GM19452 (cell line): ENCODE measurements at regions not wholly inside any gene's neighbourhood (a gene's known extent, or its start where the extent isn't known, plus 50 kb on each side); places are given as distances from the start of the nearest gene placed in this dataset.
"Not testable (repeated sequence)": the region's sequence is repeated elsewhere in the genome, so short reads cannot be mapped to it uniquely, and the experiment has no call there.

ENCODE experiments used
- ATAC-seq: cut with Tn5 transposase; IDR thresholded peaks from one replicate; pipeline ENCODE4 v1.9.1; 2021; ENCODE audit not compliant: unreplicated experiment

DNA sequence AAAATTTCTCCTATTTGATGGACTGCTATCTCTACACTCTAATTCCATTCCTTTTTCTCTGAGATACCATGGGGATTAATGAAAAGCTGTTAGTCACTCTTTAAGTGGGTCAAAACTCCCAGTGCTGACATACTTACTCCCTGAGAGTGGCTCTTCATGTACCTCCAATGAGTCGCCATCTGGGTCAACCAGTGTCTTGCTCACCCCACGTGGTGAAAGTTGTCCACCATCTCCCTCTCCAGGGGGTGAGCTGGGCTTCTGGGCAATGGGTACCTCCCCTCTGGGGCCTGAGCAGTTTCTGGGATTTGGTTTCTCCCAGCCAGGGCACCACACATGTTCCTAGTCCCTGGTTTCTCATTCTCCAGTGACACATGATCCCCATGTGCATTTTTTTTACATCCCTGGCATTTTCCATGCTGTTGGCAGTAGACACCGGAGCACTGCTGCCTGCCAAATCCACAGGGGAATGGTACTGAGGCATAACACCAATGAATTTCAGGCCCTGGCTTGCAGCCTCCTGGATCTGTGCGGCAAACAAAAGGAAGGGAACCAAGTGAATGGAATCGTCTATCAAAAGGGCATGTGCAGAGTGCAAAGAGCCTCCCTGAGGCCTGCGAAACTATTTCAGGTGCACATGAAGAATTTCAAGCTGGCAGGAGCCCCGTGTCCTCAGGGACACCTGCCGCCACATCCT is 817.9 kb upstream of the AMELY start:
- ATAC-seq, result no peak

DNA sequence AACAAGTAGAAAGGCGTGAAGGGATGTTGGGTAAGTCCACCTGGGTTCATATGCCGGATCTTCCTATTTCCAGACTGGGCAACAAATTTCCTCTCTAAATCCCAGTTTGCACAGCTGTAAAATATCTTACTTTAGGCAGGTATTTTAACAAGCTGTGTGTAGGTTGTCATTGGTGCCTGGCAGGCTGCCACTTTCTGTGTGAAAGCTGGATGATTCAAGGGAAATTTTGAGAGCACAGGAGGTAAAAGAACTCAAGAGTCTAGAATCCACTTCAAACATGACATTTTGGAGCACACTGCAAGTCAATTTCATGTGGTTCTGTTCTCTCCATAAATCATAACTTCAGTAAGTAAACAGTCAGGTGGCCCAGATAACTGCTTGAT is 817.4 kb upstream of the AMELY start:
- no peak for ATAC-seq

DNA sequence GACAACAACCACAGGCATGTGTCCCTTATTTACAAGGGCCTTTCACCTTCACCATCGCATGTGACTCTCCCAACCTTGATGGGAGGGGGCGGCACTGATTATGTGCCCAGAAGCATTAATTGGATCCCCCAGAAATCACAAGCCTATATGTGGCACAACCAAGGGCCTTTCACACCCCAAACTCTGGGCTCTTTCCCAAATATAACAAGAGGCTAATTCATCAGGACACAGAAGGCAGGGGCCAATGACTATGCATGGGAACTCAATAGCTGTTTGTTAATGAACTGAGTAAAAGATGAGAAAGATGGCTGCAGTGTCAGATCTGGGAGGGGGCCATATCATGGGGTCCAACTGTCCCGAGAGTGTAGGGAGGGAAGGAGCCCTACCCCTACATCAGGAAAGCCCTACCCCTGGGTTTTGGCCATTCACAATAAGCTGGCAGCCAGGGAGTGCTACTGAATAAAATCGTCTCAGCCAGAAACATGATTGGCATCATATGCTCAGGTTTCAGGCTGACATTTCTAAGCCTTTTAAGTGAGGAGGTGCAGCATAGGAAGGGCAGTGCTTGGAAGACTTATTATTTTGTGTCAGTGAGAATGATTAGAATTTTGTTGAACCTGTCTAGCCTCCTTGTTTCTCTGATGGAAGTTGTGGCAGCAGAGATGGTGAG is 814.4 kb upstream of the AMELY start:
- ATAC-seq, result no peak

DNA sequence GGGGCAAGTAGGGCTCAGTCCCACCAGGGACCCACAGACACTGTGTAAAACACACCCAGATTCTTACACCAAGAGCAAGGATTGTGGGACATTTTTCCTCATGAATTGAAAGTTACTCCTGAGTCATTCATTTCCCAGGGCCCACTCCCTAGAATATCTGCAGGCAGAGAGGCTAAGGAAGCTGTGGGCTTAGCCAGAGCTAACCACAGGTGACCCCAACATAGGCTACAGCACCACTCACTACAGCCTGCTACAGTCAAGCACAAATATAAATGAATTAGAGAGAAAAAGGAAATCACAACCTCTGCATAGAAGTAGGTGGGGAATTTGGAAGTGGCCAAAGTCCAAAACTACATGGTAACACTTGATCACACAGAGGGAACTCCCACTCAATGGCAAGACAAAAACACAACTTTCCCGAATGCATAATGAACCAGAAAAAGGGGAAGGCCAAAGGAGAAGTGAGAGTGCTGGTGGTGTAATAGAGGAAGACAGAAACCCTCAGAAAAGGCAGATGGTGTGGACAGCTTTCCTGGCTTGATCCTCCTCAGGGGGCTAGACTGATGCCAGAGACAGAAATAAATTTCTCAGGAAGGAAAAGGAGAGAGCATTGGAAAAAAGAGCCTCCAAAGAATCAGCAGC is 812.6 kb upstream of the AMELY start:
- ATAC-seq, result peak; percentile 81

DNA sequence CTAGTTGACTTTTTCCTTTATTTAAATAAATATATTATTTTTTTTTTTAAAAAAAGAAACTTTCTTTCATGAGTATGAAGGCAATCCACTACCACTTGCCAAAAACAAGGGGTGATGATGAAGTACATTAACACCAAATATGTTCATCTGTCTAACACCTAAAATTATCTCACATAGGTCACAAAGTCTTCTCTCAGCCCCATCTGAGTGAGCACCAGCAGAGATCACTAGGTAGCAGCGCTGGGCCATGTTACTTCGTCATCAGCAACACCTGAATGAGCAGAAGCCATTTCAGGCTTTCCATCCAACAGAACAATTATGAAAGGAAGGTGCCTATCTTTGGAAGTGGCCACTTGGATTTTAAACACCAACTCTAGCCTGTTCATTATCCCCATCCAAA is 811.6 kb upstream of the AMELY start:
- no peak for ATAC-seq

DNA sequence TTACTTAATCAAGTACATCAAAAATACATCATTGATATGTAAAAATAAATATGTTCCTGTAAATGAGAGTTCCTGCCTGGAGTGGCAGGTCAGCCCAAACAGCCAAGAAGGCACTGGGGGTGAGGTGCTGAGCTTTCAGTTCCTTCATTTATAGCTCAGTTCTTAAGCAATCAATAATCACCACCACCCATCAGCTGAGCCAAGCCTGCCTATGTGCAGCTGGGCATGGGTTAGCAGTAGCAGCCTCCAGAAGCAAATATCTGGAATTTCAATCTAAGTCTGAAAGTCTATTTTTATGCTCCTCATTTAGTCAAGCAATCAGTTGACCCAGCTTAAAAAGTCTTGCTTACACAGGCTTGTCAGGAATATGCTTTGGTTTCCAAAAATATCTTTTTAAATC is 811.0 kb upstream of the AMELY start:
- no peak for ATAC-seq

DNA sequence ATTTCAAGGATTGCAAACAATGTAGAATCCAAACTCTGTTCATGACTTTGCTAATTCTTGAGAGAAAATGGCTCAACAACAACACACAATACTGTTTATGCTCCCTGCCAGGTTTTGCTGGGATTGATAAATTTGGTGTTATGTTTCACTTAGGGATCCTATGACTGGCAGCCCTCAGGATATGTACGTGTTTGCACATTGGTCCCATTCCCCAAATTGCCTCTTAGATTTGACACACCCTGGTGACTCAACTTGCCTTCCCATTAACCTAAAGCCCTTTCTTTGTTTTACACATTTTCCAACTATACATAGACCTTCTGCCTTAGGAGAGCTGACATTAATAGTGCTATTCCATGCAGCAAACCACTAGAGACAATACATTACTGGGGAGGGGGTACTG is 809.4 kb upstream of the AMELY start:
- no peak for ATAC-seq

DNA sequence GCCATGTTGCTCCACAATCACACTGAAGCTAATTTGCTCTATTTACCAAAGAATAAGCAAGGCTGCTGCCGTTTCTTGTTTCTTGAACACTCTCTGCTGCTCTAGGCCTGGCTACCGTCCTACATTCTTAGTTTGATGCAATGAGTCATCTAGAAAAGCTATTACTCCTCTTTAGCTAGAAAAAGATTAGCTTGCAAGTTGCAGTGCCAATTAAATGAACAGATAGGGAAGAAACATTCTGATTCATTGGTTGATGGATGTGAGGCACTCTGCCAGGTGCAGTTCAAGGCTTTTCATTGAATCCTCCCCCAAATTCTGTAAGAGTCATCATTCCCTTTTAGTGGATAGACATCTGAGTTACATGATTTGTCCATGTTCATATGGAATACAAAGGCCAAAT is 807.7 kb upstream of the AMELY start:
- ATAC-seq, result no peak

DNA sequence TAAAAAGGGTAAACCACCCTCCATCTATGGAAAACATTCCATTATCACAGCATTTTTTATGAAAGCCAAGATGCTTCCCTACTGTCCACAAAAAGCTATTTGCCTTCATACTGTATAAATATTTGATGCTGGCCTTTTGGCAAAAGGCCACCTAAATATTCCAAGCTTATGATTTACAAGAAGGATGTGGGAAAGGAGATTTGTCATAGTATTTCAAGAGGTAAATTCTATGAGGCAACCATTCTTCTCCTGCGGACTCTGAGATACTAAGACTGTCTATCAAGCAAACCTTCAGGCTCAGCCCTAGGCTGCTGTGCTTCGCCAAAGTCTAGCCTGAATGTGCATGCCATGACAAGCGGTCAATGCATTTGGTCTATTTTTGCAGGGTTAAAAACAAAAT is 807.1 kb upstream of the AMELY start:
- no peak for ATAC-seq

DNA sequence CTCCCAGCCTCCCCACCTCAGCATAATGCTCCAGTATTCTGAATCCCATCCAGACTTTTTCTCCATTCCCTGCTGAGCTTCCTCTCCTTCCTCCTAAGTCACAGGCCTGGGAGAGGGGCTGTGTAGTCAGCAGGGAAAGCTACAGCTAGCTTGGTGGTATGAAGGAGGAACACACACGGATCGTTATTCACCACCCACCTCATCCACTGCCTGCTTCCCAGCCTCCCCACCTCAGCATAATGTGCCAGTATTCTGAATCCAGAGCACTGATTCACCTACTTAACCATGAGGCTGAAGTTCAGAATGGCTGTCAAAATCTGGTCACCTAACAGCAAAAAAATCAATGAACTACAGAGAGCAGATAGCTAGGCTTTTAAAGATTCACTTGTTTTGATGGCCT is 806.6 kb upstream of the AMELY start:
- no peak for ATAC-seq

DNA sequence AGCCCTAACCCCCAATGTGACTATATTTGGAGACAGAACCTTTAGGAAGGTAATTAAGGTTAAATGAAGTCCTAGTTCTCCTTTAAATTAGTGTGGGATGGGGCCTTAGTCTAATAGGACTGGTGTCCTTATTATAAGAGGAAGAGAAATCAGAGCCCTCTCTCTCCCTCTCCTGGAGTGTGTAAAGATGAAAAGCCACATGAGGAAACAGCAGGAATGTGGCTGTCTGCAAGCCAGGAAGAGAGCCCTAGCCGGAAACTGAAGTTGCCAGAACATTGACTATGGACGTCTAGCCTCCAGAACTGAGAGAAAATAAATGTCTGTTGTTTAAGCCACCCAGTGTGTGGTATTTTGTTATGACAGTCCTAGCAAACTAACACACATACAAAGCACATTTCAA is 802.9 kb upstream of the AMELY start:
- no peak for ATAC-seq

DNA sequence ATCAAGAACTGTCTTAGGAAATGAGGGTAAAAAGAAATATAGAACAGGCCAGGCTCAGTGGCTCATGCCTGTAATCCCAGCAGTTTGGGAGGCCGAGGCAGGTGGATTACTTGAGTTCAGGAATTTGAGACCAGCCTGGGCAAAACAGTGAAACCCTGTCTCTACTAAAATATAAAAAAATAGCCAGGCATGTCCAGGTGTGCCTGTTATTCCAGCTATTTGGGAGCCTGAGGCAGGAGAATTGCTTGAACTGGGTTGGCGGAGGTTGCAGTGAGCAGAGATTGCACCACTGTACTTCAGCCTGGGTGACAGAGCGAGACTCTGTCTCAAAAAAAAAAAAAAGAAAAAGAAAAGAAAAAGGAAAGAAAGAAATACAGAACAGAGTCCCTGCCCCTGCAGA is 802.2 kb upstream of the AMELY start:
- not testable (repeated sequence) for ATAC-seq

DNA sequence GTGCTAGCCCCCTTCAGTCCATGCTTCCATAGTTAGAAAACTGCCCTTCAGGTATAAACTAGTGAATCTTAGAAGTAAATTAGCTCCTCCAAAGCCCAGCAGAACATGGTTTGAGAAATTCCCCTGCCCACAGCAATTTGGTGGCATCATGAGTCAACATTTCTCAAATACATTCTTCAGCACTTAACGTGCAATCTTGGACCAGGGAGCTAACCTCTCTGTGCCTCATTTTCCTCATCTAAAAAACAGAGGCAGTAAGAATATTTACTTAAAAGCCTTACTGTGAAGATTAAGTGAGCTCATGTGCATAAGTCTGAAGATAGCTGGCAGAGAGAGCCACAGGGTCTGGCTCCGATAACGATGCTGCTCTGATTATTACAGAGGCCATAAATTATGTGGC is 800.7 kb upstream of the AMELY start:
- no peak for ATAC-seq

DNA sequence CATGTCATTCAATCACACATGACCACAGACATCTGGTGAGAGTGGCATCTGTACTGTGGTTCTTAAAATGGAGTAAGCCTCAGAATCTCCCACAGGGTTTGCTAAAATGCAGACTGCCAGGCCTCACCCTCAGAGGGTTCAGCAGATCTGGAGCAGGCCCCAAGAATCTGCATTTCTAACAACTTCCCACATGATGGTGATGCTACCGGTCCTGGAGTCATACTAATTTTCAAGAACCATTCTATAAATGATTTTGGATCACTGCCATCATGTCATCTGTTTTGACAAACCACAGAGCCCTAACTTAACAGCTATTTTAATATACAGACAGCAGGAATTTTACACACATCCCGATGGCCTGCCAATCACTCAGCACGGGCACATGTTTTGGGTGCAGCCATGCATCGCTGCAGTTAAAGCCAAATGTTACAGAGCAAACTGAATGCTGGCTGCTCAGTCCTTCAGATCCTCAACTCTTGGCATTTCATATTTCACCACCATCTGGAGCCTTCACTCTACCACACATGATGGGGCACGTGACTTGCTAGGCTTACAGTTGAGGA is 792.1 kb upstream of the AMELY start:
- no peak for ATAC-seq

DNA sequence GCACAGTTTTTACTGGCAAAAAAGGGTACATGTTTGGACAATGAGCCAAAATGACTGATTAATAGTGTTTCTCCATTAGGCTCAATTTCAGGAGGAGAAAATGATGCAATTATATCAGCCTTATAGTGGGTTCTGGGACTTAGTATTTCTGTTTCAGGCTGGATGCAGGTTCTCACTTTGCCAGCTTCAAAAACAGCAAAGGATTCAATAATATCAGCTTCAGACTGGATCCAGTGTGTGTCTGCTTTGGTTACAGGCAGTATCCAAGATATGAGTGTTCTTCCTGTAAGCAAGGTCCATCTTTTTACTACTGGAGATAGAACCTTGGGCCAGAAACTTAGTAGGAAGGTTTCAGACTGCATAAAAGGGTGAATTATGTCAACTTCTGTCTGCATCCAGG is 790.9 kb upstream of the AMELY start:
- no peak for ATAC-seq

DNA sequence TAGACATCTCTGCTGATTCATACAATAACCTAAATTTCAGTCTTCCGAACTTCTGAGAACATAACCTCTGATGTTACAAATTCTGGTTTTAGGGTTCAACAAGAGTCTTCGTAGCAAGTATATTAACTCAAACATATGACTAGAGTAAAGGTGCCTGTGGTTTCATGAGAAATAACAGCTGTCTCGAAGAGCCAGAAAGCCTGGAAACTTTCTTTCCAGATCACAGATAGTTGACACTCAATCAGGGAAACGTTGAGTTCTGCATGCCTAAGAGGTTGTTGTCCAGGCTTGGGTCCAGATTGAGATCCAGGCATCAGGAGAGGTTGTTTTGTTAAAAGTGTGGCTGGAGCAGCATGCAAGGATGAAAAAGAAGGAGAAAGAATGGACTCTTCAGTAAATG is 790.1 kb upstream of the AMELY start:
- ATAC-seq, result no peak

DNA sequence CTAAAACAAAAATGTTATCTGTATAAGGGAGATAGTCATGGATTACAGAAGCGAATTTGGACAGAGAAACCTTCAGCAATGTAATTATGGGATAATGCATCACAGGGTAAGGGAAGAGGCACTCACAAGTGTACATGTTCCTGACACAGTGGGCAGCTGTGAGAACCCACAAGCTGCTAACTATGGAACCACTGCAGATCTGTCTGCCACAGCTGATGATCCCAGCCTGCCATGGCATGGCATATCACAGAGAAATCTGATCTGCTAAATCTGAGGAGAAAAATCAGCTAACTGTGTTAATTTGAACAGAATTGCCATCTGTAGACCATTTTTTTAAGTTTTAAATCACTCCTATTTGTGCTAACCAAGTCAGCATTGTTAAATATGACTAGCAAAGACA is 786.0 kb upstream of the AMELY start:
- no peak for ATAC-seq

DNA sequence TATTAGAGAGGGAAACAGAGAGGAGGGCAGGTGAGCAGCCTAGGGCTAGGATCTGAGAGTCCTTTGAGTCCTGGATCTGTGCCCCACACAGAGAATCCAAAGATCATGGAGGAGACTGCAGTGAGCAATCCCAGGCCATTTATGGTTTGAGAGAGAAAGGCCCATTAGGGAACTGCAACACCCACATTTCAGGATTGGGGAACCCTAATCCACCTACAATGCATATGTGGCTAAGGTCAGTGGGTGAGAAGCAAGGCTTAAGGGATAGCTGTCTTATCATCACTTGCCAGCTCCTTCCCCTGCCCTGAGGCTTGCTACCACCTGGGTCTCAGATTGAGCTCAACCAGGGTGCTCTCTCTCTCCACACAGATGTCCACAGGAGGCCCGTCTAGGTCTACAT is 781.1 kb upstream of the AMELY start:
- no peak for ATAC-seq

DNA sequence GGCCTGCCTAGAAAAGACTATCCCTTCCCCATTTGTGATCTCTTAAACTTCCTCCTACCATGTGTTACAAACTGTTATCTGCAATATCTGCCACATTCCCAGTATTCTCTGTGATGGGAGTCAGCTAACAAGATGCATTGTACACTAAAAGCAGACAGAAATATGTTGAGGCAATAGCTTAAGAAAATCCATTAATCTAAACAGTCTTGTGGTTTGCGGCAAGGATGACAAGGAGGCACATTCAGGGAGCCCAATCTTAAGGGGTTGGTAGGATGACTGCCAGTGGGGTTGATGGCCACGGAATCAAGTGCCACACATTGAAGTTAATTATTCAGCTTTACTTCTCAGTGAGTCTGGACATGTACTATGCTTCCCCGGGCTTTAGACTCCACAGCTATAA is 775.5 kb upstream of the AMELY start:
- ATAC-seq, result no peak

DNA sequence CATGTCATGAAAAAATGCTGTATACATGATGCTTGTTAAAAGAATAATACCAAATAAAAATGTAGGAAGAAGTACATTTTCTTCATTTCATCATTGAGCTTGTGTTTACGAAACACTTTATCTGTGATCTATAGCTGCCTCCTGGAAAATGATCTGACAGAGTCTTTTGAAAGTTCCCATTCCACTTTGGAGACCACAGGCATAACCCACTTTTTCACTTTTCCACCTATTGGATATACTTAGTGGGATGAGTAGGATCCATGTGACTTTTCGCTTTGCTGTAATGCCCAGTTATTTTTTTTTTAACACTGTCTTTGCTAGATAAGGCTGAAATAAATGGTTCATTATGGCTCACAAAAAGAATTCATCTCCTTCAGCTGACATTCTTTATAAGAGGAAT is 773.0 kb upstream of the AMELY start:
- no peak for ATAC-seq

DNA sequence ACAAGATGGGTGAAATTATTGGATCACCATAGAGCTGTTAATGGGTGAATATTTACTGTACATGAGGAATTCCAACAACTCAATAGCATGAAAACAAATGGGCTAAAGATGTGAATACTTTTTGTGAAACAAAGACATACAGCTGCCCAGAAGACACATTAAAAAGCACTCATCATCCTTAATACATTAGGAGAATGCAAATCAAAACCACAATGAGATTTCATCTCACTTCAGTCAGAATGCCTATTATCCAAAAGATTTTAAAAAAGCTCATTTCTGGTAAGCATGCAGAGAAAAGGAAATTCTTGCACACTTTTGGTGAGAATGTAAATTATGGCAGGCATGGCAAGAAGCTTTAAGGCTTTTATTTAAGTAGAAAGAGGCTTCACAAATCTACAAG is 770.8 kb upstream of the AMELY start:
- no peak for ATAC-seq

DNA sequence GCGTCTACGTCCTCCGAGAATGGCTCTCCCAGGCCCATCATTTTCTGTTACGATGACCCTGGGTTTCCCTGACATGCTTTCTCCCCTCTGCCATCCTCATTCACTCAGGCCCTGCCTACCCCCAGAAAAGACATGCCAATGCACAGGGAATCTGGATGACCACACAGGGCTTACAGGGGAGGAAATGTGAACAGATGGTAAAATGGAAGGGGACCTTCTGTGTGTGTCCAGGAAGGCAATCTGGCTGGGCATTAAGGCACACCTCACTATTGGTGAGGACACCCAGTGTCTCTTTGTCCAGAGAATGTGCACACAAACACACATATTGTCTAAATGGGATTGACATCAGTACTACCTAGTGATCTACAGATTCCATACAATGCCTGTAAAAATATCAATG is 769.9 kb upstream of the AMELY start:
- no peak for ATAC-seq
